Hematopoietic multipotent progenitor cell (in vitro differentiated cells): ENCODE measurements at regions not wholly inside any gene's neighbourhood (a gene's known extent, or its start where the extent isn't known, plus 50 kb on each side); places are given as distances from the start of the nearest gene placed in this dataset.

Experiments used
- DNase-seq, 3 donors: peaks; one replicate each; pipeline ENCODE4 v3.0.0-alpha.2; 2011 to 2015; ENCODE audit warnings: low read depth in 2 of 3, low spot score in 2 of 3

- DNase-seq: no peak
These were observed 158.5 kb upstream of the PMEPA1 start for GRCh38 chr20:57868310-57868709.

GRCh38 chr20:57867807-57868206, 158.0 kb upstream of the PMEPA1 start:
- DNase-seq: no peak

- no peak for DNase-seq
These were observed 157.5 kb upstream of the PMEPA1 start for GRCh38 chr20:57867181-57867803.

GRCh38 chr20:57866250-57867106, 156.7 kb upstream of the PMEPA1 start:
- no peak for DNase-seq

GRCh38 chr20:57865266-57865665, 155.5 kb upstream of the PMEPA1 start:
- DNase-seq: no peak

- DNase-seq: no peak
These were observed 150.8 kb upstream of the PMEPA1 start for GRCh38 chr20:57860576-57860975.

- no peak for DNase-seq
These were observed 148.2 kb upstream of the PMEPA1 start for GRCh38 chr20:57857969-57858368.

- DNase-seq: no peak
These were observed 147.3 kb upstream of the PMEPA1 start for GRCh38 chr20:57857118-57857517.

- no peak for DNase-seq
These were observed 146.8 kb upstream of the PMEPA1 start for GRCh38 chr20:57856658-57857057.

- DNase-seq: no peak
These were observed 142.0 kb upstream of the PMEPA1 start for GRCh38 chr20:57851796-57852195.

- no peak for DNase-seq
These were observed 141.3 kb upstream of the PMEPA1 start for GRCh38 chr20:57851025-57851682.

GRCh38 chr20:57849521-57850215, 139.9 kb upstream of the PMEPA1 start:
- no peak for DNase-seq

- DNase-seq: no peak
These were observed 139.3 kb upstream of the PMEPA1 start for GRCh38 chr20:57849121-57849520.

GRCh38 chr20:57848282-57848681, 138.5 kb upstream of the PMEPA1 start:
- no peak for DNase-seq

- DNase-seq: no peak
These were observed 137.3 kb upstream of the PMEPA1 start for GRCh38 chr20:57847104-57847503.

GRCh38 chr20:57844626-57845596, 135.1 kb upstream of the PMEPA1 start:
- DNase-seq: no peak

- DNase-seq: no peak
These were observed 134.3 kb upstream of the PMEPA1 start for GRCh38 chr20:57843941-57844625.

GRCh38 chr20:57842720-57843119, 132.9 kb upstream of the PMEPA1 start:
- no peak for DNase-seq

- no peak for DNase-seq
These were observed 131.6 kb upstream of the PMEPA1 start for GRCh38 chr20:57841297-57841866.
